Right ventricle myocardium inferior (tissue), 1 donor: ENCODE measurements at regions not wholly inside any gene's neighbourhood (a gene's known extent, or its start where the extent isn't known, plus 50 kb on each side); places are given as distances from the start of the nearest gene placed in this dataset.

Source experiments
- ATAC-seq: fragments of 200-7000 bp; cut with Tn5 transposase; one replicate; pipeline ENCODE4 v1.9.1; 2020; ENCODE audit warnings: mild to moderate bottlenecking, moderate library complexity
- DNase-seq: peaks from one replicate; pipeline ENCODE4 v3.0.0; 2021; ENCODE audit errors: missing footprints
- intact Hi-C: fragments of 100-400 bp; cut with DNase I; formaldehyde crosslinking; loops from one replicate; pipeline ENCODE4 v1.11.0; 2022
- donor health status: DM: no; HTN: yes; CAD: no; lungs with severe emphysema.

- DNase-seq (no peak), ATAC-seq (no peak)
- intact Hi-C loops = no loop called here
Observed at GRCh38 chr4:3818371-3818770, 52.2 kb downstream of the ADRA2C start.

DNA sequence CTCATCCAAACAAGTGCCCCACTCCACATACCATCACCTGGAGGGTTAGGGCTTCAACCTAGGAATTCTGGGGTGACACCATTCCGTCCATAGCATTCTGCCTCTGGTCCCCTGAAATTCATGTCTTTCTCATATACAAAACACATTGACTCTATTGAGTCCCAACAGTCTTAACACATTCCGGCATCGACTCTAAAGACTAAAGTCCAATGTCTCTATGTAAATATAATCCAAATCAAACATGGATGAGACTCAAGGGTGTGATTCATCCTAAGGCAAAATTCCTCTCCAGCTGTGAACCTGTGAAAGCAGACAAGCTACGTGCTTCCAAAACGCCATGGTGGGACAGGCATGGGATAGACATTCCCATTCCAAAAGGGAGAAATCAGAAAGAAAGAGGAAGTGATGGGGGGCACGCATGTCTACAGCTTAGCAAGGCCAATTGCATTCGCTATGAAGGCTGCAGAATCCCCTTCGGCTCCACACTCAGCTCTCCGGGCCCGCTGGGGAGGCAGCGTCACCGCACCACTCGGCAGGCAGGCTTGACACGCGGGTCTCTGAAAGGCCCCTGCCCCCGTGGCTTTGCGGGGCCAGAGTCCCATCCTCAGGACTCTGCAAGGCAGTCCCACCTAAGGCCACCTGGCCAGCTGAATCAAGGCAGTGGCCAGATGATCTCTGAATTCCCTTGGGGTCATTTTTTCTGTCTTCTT is 53.2 kb downstream of the ADRA2C start:
- intact Hi-C loops = no loop called here
- DNase-seq (peak; percentile 30), ATAC-seq (no peak)

DNA sequence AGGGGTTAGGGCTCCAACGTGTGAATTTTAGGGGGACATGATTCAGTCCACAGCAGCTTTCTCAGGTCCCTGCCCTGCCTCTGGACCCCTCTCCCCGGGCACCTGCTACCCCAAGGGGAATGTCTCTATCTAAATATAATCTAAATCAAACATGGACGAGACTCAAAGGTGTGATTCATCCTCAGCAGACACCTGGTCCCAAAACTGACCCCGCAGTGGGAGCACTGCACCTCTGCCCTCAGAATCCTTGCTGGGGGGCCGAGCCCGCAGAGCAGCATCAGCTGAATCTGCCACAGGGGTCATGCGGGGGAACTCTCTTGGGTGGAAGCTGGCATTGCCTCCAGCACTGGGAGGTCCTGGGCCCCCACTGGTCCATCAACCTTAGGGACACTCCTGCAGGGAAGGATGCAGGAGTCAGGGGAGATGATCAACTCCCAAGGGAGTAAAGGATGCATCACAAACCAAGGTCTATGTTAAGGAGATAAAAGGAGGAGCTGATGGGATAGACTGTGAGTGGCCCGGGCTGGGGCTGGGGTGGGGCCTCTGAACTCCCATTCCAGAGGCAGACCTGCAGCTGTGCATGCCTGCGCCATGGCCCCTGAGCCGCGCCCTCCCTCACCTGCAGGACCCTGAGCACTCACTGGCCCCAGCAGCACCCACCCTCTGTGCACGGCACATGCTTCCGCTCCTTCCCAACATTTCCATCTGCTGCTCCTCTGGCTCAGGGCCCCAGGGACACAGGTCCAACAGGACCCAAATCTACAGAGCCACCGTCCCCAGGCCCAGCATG is 54.0 kb downstream of the ADRA2C start:
- ATAC-seq = no peak
- peak; percentile 60 for DNase-seq
- intact Hi-C loops = no loop called here

GRCh38 chr4:3820806-3821579 is 54.8 kb downstream of the ADRA2C start:
- no peak for ATAC-seq
- peak; percentile 31 for DNase-seq
- intact Hi-C loops = no loop called here

- intact Hi-C loops = no loop called here
- DNase-seq = peak; percentile 59
- ATAC-seq = no peak
Observed at GRCh38 chr4:3821580-3822229, 55.5 kb downstream of the ADRA2C start.

GRCh38 chr4:3822230-3822947 is 56.2 kb downstream of the ADRA2C start:
- no peak for ATAC-seq

DNA sequence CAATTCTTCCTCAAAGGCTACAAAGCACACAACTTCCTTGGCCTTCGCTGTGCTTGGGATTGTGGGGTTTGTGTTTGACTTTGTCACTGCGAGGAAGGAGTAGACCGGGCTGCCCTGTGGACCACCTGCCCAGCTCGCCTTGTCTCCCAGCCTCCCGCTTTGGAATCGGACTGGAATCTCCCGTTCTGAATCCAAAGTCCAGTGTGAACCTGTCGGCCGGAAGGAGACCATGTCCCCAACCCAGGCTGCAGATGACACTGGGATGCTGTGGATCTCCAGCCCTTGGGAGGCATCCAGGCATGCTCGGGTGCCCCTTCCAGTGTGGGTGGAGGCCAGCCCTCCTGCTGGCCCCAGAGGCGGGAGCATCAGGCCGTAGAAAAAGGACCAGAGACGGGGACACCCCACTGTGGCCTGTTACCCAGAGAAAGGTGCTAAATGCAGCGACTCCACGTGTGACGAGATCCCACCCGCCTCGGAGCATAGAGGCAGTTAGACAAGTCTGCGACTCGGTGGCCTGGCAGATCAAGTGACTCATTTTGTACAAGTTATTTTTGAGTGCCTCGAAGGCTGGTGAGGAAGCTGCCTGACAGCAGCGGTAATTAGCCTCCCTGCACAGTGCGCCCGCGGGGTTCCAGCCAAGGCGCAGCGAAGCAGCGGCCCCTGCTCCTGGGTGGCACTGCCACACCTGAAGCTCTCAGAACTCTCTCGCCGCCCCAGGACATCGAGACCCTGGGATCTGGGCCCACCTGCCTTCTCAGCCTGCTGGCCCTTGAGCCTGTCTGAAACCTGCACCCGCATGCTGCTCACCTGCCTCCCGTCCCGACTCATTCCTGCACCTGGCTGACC is 57.5 kb downstream of the ADRA2C start:
- DNase-seq (peak; percentile 63), ATAC-seq (no peak)
- intact Hi-C loops = no loop called here

More at GRCh38 chr4:3822230-3822947, 56.2 kb downstream of the ADRA2C start:
- intact Hi-C loops = no loop called here
- DNase-seq = peak; percentile 41

GRCh38 chr4:3824521-3825270 is 58.5 kb downstream of the ADRA2C start:
- ATAC-seq = no peak
- DNase-seq = peak; percentile 22
- intact Hi-C loops = no loop called here

GRCh38 chr4:3825530-3825929 is 59.3 kb downstream of the ADRA2C start:
- DNase-seq (peak; percentile 21), ATAC-seq (no peak)
- intact Hi-C loops = no loop called here

GRCh38 chr4:3826247-3827172 is 60.3 kb downstream of the ADRA2C start:
- no peak for ATAC-seq
- intact Hi-C loops = no loop called here
- DNase-seq = peak; percentile 16

DNA sequence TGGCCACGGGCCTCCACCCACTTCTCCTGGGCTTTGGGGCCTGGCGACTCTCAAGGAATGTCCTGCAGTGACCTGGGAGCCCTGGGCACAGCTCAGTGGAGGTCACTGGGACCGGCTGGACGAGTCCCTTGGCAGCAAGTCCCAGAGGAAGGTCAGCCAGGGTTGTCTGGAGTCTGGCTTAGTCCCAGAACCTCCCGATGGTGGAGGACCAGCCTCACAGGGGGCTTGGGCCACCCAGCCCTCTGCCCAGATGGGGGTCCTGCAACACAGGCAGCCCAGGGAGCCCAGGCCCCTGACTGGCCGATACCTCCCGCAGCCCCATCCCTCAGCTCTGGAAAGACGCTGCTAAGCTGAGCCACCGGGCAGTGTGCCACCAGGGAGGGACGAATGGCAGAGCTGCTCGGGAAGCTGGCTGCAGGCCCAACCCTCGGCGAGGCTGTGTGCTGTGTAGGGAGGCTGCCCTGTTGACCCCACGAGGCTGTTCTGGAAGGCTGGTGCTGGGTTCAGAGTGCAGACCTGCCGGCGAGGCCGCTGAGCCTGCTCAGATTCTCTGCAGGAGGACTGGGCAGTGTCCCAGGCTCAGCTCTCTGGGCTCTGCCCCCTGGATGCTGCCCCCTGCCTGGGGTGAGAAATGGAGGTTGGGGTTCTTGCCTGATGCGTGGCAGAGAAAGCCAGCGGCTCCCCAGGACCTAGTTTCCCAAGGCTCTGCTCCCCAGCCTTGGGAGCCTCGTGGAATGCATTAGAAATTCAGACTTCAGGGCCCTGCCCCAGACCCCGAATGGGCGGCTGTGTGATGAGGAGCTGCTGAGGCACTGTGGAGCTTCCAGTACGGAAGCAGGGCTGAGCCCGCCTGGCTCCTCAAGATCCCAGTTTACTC is 61.7 kb downstream of the ADRA2C start:
- DNase-seq = peak; percentile 92
- intact Hi-C loops = no loop called here
- peak; percentile 94 for ATAC-seq

GRCh38 chr4:3828546-3828945 is 62.4 kb downstream of the ADRA2C start:
- intact Hi-C loops = no loop called here
- peak; percentile 14 for DNase-seq
- no peak for ATAC-seq

- DNase-seq = peak; percentile 66
- no peak for ATAC-seq
- intact Hi-C loops = no loop called here
Observed at GRCh38 chr4:3829211-3829955, 63.2 kb downstream of the ADRA2C start.
